PC-3 (cell line): ENCODE measurements at regions not wholly inside any gene's neighbourhood (a gene's known extent, or its start where the extent isn't known, plus 50 kb on each side); places are given as distances from the start of the nearest gene placed in this dataset.

ENCODE experiments used
- CTCF ChIP-seq: fragments of 300-600 bp; sonication (generic); conservative IDR thresholded peaks from 2 replicates; pipeline ENCODE4 v1.5.1; 2017; ENCODE audit warnings: antibody characterized with exemption, low read depth, mild to moderate bottlenecking, low read length
- EZH2 ChIP-seq: fragments of 300-600 bp; sonication (generic); IDR thresholded peaks from one replicate; pipeline ENCODE4 v1.6.1; 2017; ENCODE audit warnings: antibody characterized with exemption, mild to moderate bottlenecking, low read length; ENCODE audit not compliant: unreplicated experiment
- EZH2phosphoT487 ChIP-seq: fragments of 300-600 bp; sonication (generic); IDR thresholded peaks from 2 replicates; pipeline ENCODE4 v1.6.1; 2018; ENCODE audit warnings: mild to moderate bottlenecking, antibody characterized with exemption, low read length, borderline replicate concordance

GRCh38 chr14:65892315-65892714 lies 479.8 kb downstream of the FUT8 start:
- no peak for TF ChIP-seq EZH2
- TF ChIP-seq CTCF: no peak
- TF ChIP-seq EZH2phosphoT487: no peak
